Jurkat, Clone E6-1 (cell line): ENCODE measurements at regions not wholly inside any gene's neighbourhood (a gene's known extent, or its start where the extent isn't known, plus 50 kb on each side); places are given as distances from the start of the nearest gene placed in this dataset.

Source experiments
- DNase-seq: peaks from one replicate; pipeline ENCODE4 v3.0.0-alpha.2; 2011; ENCODE audit warnings: low read depth, low spot score
- H3K4me3 ChIP-seq: 2 replicates; pipeline ENCODE4 v1.5.1; 2011; ENCODE audit warnings: mild to moderate bottlenecking, low read length, control low read depth, moderate library complexity

DNA sequence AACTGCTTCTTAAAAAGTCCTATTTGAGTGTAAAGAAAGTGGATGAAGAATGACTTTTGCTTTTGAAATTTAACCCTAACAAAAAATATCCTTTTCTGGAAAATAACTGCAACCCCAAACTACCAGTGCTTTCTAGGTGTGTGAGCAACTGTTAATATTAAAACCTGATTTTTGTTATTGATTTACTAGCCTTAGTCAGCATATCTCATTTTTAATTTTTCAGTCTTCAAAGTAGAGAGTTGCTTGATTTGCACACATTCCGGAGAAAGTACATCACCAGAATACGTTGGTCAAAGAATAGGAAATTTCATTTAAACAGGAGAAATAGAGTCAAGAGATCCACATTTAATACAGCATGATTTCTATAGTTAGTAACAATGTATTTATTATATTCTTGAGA is 141.8 kb upstream of the ADAMTS5 start:
- no peak overlapping the region for H3K4me3 ChIP-seq

DNA sequence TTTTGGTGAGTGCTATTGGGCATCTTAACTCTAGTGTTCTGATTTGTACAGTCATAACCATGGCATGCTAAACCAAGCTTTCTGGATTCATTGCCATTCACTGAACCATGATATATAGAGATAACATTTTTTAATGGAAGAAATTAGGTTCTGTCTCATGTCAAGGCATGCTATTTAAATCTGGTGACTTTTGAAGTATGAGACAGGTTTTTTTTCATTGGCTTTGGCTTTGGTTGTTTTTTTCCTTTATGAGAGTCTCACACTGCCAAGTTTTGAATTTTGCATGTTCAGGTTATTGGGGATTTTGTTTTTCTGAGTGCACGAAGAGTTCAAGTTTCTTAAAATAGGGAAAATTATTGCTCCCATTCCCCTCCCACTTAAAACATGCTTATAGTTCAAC is 141.3 kb upstream of the ADAMTS5 start:
- no peak for DNase-seq
- no peak overlapping the region for H3K4me3 ChIP-seq

More for the DNA sequence above, 141.8 kb upstream of the ADAMTS5 start:
- DNase-seq = no peak

DNA sequence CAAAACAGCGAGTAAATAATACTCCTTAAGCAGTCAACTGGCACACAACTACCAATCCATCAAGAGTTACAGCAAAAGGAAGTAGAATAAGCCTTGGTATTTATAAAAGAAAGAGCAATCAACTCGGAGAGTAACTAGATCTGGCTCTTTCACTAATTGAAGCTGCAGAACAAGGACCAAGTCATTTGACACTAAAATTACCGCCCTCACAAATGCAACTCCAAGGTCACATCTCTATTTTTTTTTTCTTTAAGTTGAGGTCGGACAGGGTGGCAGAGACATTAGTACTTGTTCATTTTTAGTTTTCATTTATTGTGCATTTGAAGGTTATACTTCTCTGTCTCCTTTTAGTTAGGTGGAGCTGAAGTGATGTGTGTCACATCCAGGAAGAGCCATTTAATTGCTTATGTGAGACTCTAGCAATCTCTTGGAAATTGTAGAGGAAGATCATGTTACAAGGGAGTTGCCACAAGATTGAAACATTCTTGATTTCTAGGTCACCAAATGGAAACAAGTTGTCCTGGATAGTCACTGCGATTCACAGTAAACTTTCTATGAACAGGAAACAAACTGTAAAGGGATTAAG is 138.1 kb upstream of the ADAMTS5 start:
- DNase-seq = no peak
- H3K4me3 ChIP-seq = no peak overlapping the region

DNA sequence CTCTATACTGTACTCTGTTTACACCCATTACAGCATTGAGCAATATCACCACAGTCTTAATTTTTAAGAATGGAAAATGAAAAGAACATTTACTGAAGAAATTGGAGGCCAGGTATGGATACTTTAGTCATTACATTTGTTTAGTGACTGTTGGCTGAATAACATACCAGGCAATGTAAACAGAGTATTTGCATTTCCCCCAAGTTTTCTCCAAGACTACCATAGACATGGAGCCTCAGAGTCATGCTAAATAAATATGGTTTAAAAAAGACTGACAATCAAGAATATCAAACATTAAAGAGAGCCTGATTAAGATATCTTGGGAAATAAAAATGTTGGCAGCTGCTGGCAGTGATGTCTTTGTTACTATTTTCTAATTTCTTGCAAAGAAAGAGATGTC is 136.9 kb upstream of the ADAMTS5 start:
- DNase-seq = no peak
- H3K4me3 ChIP-seq = no peak overlapping the region

DNA sequence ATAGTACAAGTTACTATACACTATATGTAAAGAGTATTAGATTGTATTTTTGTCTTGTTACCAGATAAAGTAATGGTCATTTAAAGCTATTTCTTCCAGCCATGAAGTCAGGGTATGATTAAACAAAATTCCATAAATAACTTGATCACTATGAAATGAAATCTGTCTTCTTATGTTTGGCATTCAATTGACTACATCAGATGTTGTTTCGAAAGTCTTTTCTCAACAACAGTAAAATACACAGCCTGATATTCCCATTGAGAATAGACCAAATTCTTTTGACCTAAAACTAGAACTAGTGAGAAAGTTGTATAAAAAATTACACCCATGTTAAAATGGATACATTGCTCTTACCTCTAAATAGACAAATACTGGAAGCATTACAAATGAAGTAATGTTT is 134.6 kb upstream of the ADAMTS5 start:
- no peak overlapping the region for H3K4me3 ChIP-seq
- DNase-seq = no peak

DNA sequence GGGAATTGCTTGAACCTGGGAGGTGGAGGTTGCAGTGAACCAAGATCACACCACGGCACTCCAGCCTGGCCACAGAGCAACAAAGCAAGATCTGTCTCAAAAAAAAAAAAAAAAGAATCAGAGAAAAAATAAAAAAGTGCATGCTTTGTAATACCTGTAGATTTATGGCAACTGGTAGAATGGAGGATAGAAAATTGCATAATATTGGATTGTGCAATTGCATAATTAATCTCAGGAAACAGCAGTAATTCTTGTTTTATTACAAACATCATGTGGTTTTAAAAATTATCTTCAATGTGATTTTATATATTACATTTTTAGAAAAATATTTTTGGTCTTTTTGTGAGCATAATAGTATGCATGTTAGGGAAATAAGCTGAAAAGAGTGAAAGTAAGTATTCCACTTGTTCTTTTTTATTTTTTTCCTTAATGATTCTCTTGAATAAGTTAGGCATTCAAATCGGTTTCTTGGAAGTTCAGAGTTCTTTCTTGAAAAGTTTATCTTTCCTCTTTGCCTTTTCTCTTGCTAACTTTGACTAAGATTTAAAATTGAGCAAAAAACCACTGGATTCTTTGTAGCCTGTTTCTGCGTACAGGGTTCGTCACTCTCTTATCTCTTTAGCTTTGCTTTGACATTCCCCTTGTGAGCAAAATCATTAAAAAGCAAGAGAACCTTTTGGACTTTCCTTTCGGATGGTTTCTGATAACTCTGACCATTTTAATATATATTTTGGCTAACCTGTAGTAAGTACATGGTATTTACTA is 127.5 kb upstream of the ADAMTS5 start:
- H3K4me3 ChIP-seq = no peak overlapping the region
- DNase-seq = no peak

DNA sequence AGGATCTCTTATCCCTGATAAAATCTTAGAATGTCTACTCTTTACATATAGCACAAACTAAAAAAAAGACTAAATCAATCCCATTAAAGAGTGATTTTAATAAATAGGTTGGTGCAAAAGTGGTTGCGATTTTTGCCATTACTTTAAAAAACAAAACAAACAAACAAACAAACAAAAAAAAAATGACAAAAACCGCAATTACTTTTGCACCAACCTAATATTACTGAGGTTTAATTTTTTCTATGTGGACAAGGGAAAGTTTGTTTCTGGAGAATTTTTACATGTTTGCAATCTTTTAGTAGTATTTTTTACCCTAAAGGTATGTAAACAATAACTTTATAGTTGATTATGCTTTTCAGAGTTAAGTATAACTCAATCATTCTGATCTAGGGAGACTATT is 119.7 kb upstream of the ADAMTS5 start:
- DNase-seq = no peak
- no peak overlapping the region for H3K4me3 ChIP-seq

DNA sequence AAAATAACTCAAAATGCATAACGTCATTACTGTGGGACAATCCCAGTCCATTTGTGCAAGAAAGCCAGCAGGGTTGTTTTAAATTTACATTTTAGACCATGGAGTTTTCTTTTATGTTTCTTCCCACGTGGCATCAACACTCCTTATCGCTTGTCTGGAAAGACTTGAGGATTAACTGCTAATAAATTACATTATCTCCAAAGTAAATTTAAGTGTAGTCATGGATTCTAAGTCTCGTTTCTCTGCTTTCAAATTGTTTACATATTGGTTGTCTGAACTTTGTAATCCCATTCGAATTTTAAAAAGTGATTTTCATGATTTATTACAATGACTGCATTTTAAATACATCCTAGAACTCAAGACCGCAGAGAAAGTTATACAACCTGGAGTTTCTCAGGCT is 119.3 kb upstream of the ADAMTS5 start:
- no peak for DNase-seq
- no peak overlapping the region for H3K4me3 ChIP-seq

DNA sequence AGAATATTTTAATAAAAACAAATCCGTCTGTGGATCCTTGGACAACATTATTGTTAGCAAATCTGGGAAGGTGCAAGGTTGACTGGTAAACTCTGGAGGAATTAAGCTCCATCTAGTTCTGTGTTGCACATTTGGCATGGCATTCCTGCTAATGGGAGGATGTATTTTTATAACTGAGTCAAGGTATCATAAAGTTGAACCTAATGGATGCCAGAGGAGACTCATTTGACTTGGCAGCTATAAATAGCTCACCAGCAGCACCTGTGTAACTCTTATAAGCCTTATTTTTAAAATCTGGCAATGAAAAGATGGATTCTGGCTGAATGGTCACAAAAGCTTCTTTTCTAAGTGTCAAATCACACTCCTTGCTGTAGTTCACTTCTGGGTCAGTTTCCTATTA is 118.5 kb upstream of the ADAMTS5 start:
- no peak for DNase-seq
- H3K4me3 ChIP-seq = no peak overlapping the region

DNA sequence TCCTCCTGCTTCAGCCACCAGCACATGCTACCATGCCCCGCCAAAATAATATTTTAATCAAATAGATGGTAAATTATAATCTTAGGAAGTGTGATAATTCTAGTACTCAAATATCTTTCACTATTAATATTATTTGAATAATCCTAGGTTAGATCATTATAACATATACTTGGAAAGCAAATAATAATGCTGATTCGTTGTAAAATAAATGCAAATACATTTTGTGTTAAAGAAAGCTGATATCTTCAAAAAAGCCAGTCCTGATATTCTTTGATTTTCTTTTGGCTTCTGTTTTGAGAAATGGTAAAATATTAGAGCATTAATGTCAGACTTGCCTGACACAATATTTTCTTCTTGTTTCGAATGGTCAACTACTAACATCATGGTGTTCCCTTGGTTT is 116.3 kb upstream of the ADAMTS5 start:
- no peak for DNase-seq

DNA sequence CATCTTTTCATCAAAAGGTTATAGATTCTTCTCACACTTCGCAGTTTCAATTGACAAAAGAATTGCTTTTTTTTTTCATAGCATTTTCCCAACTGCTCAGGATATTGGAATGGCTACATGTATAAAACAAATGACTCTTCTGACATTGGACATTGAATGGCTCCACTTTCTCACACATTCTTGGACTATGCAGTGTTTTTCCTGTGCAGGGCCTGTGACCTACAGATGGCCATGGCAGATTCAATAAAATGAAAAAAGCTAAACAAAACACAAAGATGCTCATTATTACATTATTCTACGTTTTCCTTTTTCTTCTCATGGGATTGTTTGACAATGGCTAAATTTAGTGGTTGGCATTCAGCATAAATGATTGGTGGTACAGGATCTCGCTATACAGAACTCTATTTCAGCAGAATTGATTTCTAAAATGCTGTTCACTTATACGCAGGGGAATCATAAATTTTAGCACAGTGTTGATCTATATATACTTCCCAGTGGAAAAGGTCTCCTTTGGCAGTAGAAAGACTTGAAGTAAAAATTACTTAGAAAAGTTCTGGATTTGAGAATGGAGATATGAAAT is 115.6 kb upstream of the ADAMTS5 start:
- no peak for DNase-seq
- no peak overlapping the region for H3K4me3 ChIP-seq

More for the DNA sequence above, 116.3 kb upstream of the ADAMTS5 start:
- no peak overlapping the region for H3K4me3 ChIP-seq

DNA sequence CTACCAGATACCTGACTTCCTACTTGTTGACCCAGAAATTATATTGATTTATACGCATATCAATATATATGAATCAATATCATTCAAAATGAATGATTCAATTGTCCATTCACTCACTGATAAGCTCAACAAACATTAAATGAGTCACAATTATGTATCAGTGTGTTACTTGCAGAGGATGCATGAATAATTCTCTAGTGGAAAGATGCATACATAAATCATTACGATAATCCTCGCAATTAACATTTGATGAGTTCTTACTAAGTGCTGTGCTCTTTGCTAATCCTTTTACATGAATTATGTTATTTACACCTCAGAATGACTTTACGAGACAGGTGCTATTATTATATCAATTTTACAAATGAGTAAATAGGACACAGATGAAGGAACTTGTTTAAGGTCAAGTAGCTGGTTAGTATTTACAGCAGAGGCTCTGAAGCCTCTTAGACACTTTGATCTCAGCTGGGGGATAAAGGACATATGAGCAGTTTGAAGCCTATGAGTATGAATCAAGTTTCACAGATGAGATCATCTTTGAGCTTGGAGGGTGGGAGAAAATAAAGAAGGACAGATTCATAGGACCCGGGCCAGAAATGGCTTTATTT is 112.8 kb upstream of the ADAMTS5 start:
- no peak overlapping the region for H3K4me3 ChIP-seq
- DNase-seq = no peak

DNA sequence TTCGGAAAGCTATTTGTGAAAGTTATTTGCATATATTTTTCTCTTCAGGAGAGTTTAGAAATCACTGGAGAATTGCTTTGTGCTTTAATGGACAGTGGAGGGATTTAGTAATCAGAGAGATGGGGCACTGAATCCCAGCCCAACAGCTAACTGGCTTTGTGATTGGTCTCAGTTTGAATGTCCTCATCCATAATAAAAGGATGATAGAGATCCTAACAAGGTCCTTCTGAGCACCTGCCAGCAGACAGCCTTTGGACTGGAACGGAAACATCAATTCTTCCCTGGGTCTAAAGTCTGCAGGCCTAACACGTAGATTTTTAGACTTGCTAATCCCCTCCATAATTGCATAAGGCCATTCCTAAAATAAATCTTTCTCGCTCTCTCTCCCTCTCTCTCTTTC is 112.0 kb upstream of the ADAMTS5 start:
- no peak for DNase-seq
- H3K4me3 ChIP-seq = no peak overlapping the region

DNA sequence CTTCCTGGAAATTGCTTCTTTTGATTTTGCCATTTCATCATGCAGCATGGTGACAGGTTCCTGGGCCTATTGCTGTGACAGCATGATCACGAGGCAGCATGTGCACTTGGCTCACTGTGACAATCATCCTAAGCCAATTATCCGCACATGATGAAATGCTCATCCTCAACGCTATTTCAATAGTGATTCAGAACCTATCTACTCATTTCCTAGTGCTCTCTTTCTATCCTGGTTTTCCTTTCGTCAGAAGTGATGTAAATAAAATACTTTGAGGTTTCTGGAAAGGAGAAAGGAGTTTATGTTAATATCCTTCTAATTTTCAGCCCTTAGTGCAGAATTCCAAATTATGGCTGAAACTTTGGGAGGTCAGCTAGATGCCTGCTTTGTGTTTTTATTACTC is 110.6 kb upstream of the ADAMTS5 start:
- no peak for DNase-seq
- H3K4me3 ChIP-seq = no peak overlapping the region

DNA sequence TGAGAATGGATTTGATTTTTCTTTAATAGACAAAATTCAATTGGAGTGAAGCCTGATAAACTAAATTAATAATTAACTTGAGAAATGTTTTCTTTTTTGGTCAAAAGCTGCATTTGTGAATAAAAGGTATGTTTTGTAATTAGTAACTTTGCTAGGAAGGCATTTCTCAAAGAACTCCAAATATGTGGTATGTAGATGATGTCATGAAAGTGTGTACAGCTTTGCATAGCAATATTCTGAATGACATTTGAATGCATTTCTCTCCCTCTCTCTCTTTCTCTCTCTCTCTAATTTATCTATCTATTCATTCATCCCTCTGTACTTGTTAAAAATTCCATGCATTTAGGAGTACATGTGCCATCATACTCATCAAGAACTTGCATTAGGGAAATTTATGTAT is 109.1 kb upstream of the ADAMTS5 start:
- DNase-seq = no peak

DNA sequence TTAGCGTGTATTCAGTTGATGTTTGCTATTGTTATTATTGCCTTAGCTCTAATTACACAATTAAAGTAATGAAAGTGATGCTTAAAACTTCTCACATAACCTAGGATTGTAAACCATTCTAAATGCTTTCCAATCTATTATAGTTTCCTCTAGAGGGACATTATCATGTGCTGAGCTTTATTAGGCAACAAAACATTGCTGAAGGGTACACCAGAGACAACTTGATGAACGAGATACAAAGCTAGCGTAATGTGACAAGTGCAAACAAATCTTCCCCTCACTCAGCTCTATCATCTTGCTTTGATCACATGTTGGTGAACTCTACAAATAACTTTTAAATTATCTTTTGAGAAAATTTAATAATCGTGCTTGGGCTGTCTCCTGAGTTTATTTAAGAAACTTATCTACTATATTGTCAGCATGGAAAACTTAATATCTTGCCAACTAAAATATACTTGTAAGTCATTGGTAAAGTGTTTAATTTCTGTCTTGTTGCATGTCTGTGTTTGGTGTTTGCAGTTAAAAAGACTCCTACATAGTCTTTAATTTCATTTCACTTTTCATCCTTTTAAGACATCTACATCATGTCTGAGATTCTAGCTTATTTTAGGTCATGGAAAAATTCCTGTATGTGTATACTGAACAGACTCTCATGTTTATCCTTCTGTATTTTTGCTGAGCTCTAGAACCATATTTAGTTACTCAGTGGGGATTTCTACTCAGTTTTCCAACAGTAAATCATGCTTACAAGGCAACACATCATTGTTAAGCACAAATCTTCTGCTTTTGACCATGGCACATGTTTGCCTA is 104.2 kb upstream of the ADAMTS5 start:
- H3K4me3 ChIP-seq = no peak overlapping the region
- DNase-seq = no peak

More for the DNA sequence above, 109.1 kb upstream of the ADAMTS5 start:
- H3K4me3 ChIP-seq = no peak overlapping the region

DNA sequence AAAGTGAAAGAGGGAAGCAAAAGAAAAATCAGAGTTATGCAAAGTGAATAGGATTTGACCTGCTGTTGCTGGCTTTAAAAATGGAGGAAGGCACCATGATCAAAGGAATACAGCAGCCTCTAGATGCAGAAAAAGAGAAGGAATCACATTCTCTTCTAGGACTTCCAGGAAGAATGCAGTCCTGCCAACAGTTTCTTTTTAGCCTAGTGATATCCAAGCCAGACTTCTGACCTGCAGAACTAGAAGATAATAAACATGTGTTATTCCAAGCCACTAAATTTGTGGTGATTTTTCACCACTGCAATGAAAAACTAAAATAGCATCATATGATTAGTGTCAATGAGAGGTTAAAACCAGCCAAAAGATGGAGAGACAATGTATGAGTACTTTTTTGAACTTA is 101.9 kb upstream of the ADAMTS5 start:
- no peak for DNase-seq
- no peak overlapping the region for H3K4me3 ChIP-seq

DNA sequence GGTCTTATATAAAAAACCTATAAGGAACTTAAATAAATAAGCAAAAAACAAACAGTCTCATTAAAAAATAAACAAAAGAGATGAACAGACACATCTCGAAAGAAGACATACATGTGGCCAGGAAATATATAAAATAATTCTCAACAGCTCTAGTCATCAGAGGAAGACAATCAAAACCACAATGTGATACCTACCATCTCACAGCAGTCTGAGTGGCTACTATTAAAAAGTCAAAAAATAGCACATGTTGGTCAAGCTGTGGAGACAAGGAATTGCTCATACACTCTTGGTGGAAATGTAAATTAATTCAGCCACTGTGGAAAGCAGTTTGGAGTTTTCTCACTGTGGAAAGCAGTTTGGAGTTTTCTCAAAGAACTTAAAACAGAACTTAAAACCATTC is 100.3 kb upstream of the ADAMTS5 start:
- no peak for DNase-seq
- H3K4me3 ChIP-seq = no peak overlapping the region

DNA sequence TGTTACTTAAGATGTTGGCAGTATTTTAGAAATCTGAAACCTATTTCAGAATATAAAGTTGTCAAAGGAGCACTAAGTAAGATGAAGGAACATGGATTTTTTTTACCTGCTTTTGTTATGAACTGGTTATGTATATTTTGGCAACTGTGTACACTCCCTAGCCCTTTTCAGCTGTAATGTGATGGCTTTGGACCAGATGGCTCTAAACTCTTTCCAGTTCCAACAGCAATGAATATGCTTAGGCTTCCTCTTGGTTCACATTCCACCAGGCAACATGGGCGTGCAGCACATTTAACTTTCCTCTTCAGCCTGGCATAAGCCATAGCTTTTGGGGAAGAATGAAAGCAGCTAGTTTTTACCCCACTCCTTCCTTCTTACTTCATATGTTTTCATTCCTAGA is 95.6 kb upstream of the ADAMTS5 start:
- no peak for DNase-seq
- H3K4me3 ChIP-seq = no peak overlapping the region

DNA sequence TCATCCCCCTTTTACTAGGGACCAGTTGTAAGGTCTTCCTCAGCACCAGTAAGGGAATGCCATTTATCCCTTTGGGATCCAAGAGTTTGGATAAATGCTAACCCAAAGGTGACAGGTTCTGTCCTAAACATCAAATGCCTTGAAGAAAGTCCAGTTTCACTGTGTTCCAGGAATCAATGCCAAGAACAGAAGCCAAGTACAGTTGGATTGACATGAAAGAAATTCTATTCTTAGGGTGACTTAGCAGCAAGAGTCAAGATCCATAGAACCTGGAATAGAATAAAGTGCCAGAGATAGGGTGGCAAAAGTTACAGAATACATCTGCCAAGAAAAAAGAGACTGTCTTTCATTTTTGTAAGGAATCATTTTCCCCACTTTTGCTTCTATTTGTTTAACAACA is 94.9 kb upstream of the ADAMTS5 start:
- no peak for DNase-seq
- no peak overlapping the region for H3K4me3 ChIP-seq
